ENCODE measurements at regions not wholly inside any gene's neighbourhood (a gene's known extent, or its start where the extent isn't known, plus 50 kb on each side); places are given as distances from the start of the nearest gene placed in this dataset.

- no peak overlapping the region for H3K4me3 ChIP-seq
- TF ChIP-seq, protein P1, sequence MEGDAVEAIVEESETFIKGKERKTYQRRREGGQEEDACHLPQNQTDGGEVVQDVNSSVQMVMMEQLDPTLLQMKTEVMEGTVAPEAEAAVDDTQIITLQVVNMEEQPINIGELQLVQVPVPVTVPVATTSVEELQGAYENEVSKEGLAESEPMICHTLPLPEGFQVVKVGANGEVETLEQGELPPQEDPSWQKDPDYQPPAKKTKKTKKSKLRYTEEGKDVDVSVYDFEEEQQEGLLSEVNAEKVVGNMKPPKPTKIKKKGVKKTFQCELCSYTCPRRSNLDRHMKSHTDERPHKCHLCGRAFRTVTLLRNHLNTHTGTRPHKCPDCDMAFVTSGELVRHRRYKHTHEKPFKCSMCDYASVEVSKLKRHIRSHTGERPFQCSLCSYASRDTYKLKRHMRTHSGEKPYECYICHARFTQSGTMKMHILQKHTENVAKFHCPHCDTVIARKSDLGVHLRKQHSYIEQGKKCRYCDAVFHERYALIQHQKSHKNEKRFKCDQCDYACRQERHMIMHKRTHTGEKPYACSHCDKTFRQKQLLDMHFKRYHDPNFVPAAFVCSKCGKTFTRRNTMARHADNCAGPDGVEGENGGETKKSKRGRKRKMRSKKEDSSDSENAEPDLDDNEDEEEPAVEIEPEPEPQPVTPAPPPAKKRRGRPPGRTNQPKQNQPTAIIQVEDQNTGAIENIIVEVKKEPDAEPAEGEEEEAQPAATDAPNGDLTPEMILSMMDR (IDR thresholded peaks at IDR 0.05): no peak
- H3K27ac ChIP-seq: no peak overlapping the region
- H3K9me3 ChIP-seq: no peaks in the 10 kb centered on the region
- no peaks in the 10 kb centered on the region for H3K36me3 ChIP-seq (ENCODE audit: insufficient read depth in 1 of 2, low read depth in 1 of 2)
- DNase-seq (no peak), ATAC-seq (no peak)
- WGBS, 3 donors: 56 to 61% methylated on average over 4 of the region's 4 CpGs; no CpG with 5 or more reads in 1 of the 3 donors
- no peaks in the 10 kb centered on the region for H3K4me1 ChIP-seq
- intact Hi-C loops (cut with DNase I): loop anchor here in 1 of 2 donors (10.0 kb wide), 1 partner anchor 506 kb away; no protein-coding TSS in a partner anchor
- H3K27me3 ChIP-seq (ENCODE audit: insufficient read depth in 3 of 3, low read length in 2 of 3): peaks cover 0 to 32% (median 3%) of the 10 kb centered on the region in 3 donors
Observed at GRCh38 chr10:129038522-129038921, 428.5 kb upstream of the MGMT start.

GRCh38 chr10:129039406-129040370 lies 427.4 kb upstream of the MGMT start:
- no peaks in the 10 kb centered on the region for H3K36me3 ChIP-seq (ENCODE audit: insufficient read depth in 1 of 2, low read depth in 1 of 2)
- H3K27me3 ChIP-seq (ENCODE audit: insufficient read depth in 3 of 3, low read length in 2 of 3): peaks cover 0 to 26% (median 0%) of the 10 kb centered on the region in 3 donors
- no peak overlapping the region for H3K4me3 ChIP-seq
- intact Hi-C loops (cut with DNase I): loop anchor here in 1 of 2 donors (10.0 kb wide), 1 partner anchor 505 kb away; no protein-coding TSS in a partner anchor
- H3K9me3 ChIP-seq: no peaks in the 10 kb centered on the region
- ATAC-seq (no peak), DNase-seq (no peak)
- no peak overlapping the region for H3K27ac ChIP-seq
- TF ChIP-seq, protein P1 (IDR thresholded peaks at IDR 0.05): no peak
- H3K4me1 ChIP-seq: no peaks in the 10 kb centered on the region
- 43 to 56% (median 48%) methylated on average over 15 of the region's 15 CpGs for WGBS, 3 donors

- Histone ChIP-seq H3K4me1 (no peaks in the 10 kb centered on the region), H3K9me3 (no peaks in the 10 kb centered on the region), H3K27ac (no peak overlapping the region), H3K4me3 (no peak overlapping the region), H3K27me3 (ENCODE audit: insufficient read depth in 3 of 3, low read length in 2 of 3) (peaks cover 0 to 30% (median 0%) of the 10 kb centered on the region in 3 donors), H3K36me3 (ENCODE audit: insufficient read depth in 1 of 2, low read depth in 1 of 2) (no peaks in the 10 kb centered on the region)
- TF ChIP-seq, protein P1 (IDR thresholded peaks at IDR 0.05): no peak
- WGBS, 3 donors: 98 to 100% (median 100%) methylated on average over 1 of the region's 1 CpG
- ATAC-seq (no peak), DNase-seq (no peak)
- intact Hi-C loops (cut with DNase I): no loop called here
Observed at GRCh38 chr10:129040377-129040776, 426.7 kb upstream of the MGMT start.

DNA sequence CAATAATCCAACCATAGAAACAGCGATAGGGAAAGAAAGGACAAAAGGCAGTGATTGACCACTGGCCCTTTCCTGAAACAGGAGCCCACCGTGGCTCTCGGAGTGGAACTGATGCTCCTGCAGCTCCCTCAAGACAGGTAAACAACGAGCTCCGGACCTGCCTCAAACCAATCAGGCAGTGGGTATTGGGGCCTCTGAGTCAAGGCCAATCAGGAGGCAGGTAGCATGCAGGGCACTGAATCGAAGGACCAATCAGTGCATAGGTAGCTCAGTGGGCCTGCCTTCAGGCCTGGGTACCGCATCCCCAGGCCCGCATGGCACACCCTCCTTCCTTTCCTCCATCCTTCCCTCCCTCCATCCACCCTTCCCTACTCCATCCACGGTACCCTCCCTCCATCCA lies 425.1 kb upstream of the MGMT start:
- DNase-seq (no peak), ATAC-seq (no peak)
- intact Hi-C loops (cut with DNase I): no loop called here
- Histone ChIP-seq H3K36me3 (ENCODE audit: insufficient read depth in 1 of 2, low read depth in 1 of 2) (no peaks in the 10 kb centered on the region), H3K9me3 (no peaks in the 10 kb centered on the region), H3K27me3 (ENCODE audit: insufficient read depth in 3 of 3, low read length in 2 of 3) (peaks cover 0 to 39% (median 7%) of the 10 kb centered on the region in 3 donors), H3K27ac (no peak overlapping the region), H3K4me1 (no peaks in the 10 kb centered on the region), H3K4me3 (no peak overlapping the region)
- WGBS, 3 donors: 92 to 94% (median 92%) methylated on average over 9 of the region's 9 CpGs
- TF ChIP-seq, protein P1 (IDR thresholded peaks at IDR 0.05): no peak
